Gastrocnemius medialis (tissue), 4 donors: ENCODE measurements at regions not wholly inside any gene's neighbourhood (a gene's known extent, or its start where the extent isn't known, plus 50 kb on each side); places are given as distances from the start of the nearest gene placed in this dataset.

Source experiments
- ATAC-seq, 2 donors: fragments of 150-250 bp; one replicate each; pipeline ENCODE4 v1.9.1; 2016
- DNase-seq, 2 donors: peaks; one replicate each; pipeline ENCODE4 v3.0.0-alpha.2; 2019
- H3K27ac ChIP-seq, 4 donors: fragments of 200-600 bp; sonication (generic); 1 replicate in 1 of 4; 2 replicates in 3 of 4; pipeline ENCODE4 v1.5.1; 2016 to 2018; ENCODE audit warnings: mild to moderate bottlenecking in 2 of 4, moderate library complexity in 1 of 4
- H3K27me3 ChIP-seq, 3 donors: fragments of 200-600 bp; sonication (generic) in 2 of 3; 1 replicate in 1 of 3; 2 replicates in 2 of 3; pipeline versions ENCODE4 v1.5.1 to v1.6.0; 2016 to 2019; ENCODE audit warnings: mild to moderate bottlenecking in 1 of 3, moderate library complexity in 1 of 3
- H3K36me3 ChIP-seq, 2 donors: fragments of 200-600 bp; sonication (generic) in 1 of 2; one replicate each; pipeline ENCODE4 v1.5.1; 2017 to 2018
- H3K4me1 ChIP-seq, 2 donors: fragments of 200-600 bp; sonication (generic) in 1 of 2; one replicate each; pipeline ENCODE4 v1.5.1; 2016 to 2017; ENCODE audit warnings: mild to moderate bottlenecking in 2 of 2
- H3K4me3 ChIP-seq, 4 donors: fragments of 200-600 bp; sonication (generic) in 3 of 4; 1 replicate in 1 of 4; 2 replicates in 3 of 4; pipeline ENCODE4 v1.5.1; 2016 to 2019; ENCODE audit warnings: mild to moderate bottlenecking in 2 of 4
- H3K9me3 ChIP-seq, 3 donors: fragments of 200-600 bp; sonication (generic) in 2 of 3; 1 replicate in 1 of 3; 2 replicates in 2 of 3; pipeline ENCODE4 v1.5.1; 2016 to 2019
- CTCF ChIP-seq, 5 experiments: fragments of 450-650 bp in 3 of 5; fragments of 200-600 bp in 2 of 5; sonication (generic) in 2 of 5; IDR thresholded peaks in 4 of 5; conservative IDR thresholded peaks in 1 of 5; 1 replicate in 4 of 5; 2 replicates in 1 of 5; pipeline ENCODE4 v1.5.1; 2016 to 2019; ENCODE audit warnings: antibody characterized with exemption in 5 of 5, mild to moderate bottlenecking in 3 of 5, moderate library complexity in 3 of 5
- POLR2A ChIP-seq, 2 donors: fragments of 450-650 bp; IDR thresholded peaks; one replicate each; pipeline ENCODE4 v1.6.1; 2017; ENCODE audit warnings: antibody characterized with exemption in 2 of 2, mild to moderate bottlenecking in 2 of 2, moderate library complexity in 2 of 2
- in situ Hi-C, 4 donors: fragments of 200-750 bp; cut with MboI; loops; one replicate each; pipeline versions ENCODE4 v1.15.0 to v1.8.0; 2017; ENCODE audit warnings: low sequenced_read_pairs in 4 of 4
- intact Hi-C: fragments of 100-400 bp; cut with DNase I; formaldehyde crosslinking; loops from one replicate; pipeline ENCODE4 v1.15.1; 2023; ENCODE audit warnings: low total_unique reads

DNA sequence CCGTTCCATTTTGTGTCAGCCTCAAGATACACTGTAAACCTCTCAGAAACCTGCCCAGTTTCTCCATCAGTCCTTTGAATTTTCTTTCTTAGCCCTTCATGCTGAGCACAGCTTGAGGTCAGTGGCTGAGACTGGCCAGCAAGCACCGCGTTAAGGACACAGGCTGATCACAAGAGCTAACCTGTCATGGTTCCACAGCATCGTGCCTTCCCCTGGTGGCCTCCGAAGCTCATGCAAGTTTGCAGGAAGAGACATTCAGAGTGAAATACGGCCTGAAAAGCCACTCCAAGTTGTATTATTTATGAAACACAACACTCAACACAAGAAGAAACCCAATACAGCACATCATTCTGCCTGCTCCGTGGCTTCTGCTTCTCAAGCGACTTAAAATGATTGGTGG is 57.0 kb upstream of the PFKP start:
- Histone ChIP-seq H3K36me3 (no peaks in the 10 kb centered on the region), H3K4me1 (no peaks in the 10 kb centered on the region), H3K27ac (no peak overlapping the region), H3K27me3 (peaks cover 0 to 20% (median 17%) of the 10 kb centered on the region in 3 donors), H3K4me3 (no peak overlapping the region), H3K9me3 (no peaks in the 10 kb centered on the region)
- ATAC-seq (no peak), DNase-seq (no peak)
- in situ Hi-C loops (no loop called here), intact Hi-C loops (no loop called here)
- TF ChIP-seq CTCF (IDR thresholded peaks at IDR 0.05 in 4 of 5, conservative IDR thresholded peaks at IDR 0.05 in 1 of 5): no peak
- no peak for TF ChIP-seq POLR2A (IDR thresholded peaks at IDR 0.05)

- Histone ChIP-seq H3K27me3 (peaks cover 0 to 18% (median 17%) of the 10 kb centered on the region in 3 donors), H3K4me1 (no peaks in the 10 kb centered on the region), H3K36me3 (no peaks in the 10 kb centered on the region), H3K9me3 (no peaks in the 10 kb centered on the region), H3K27ac (no peak overlapping the region), H3K4me3 (no peak overlapping the region)
- in situ Hi-C loops: no loop called here
- intact Hi-C loops: no loop called here
- DNase-seq (no peak), ATAC-seq (no peak)
- TF ChIP-seq POLR2A (IDR thresholded peaks at IDR 0.05) (no peak), CTCF (IDR thresholded peaks at IDR 0.05 in 4 of 5, conservative IDR thresholded peaks at IDR 0.05 in 1 of 5) (no peak)
Measured at GRCh38 chr10:3009341-3009740, 58.0 kb upstream of the PFKP start.

GRCh38 chr10:3008518-3009195 is 58.7 kb upstream of the PFKP start:
- ATAC-seq: no peak
- no peak overlapping the region for H3K27ac ChIP-seq
- no peak for DNase-seq
- no peak for TF ChIP-seq CTCF (IDR thresholded peaks at IDR 0.05 in 4 of 5, conservative IDR thresholded peaks at IDR 0.05 in 1 of 5)
- TF ChIP-seq POLR2A (IDR thresholded peaks at IDR 0.05): no peak
- H3K27me3 ChIP-seq: peaks cover 0 to 15% (median 15%) of the 10 kb centered on the region in 3 donors
- H3K9me3 ChIP-seq: no peaks in the 10 kb centered on the region
- H3K36me3 ChIP-seq: no peaks in the 10 kb centered on the region
- H3K4me1 ChIP-seq: no peaks in the 10 kb centered on the region
- intact Hi-C loops: no loop called here
- in situ Hi-C loops: no loop called here
- H3K4me3 ChIP-seq: no peak overlapping the region

DNA sequence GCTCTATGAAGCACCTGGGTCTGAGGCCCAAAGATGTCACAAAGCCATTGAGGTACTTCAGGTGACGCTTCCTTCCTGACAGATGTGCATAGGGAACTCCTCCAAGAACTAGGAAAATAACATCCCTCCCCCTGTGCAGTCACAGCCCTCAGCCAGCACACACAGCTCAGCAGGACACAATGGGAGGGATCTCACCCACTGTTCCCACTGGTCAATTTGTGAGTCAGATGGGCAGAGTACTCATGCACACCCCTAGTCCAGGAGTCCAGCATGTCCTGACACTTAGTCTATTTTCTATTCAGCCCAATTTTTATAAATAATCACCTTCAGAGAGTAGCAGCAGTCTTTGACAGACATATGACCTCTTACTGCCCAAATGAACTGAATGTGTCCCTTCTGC is 60.7 kb upstream of the PFKP start:
- intact Hi-C loops: no loop called here
- TF ChIP-seq CTCF (IDR thresholded peaks at IDR 0.05 in 4 of 5, conservative IDR thresholded peaks at IDR 0.05 in 1 of 5): no peak
- TF ChIP-seq POLR2A (IDR thresholded peaks at IDR 0.05): no peak
- Histone ChIP-seq H3K4me1 (no peaks in the 10 kb centered on the region), H3K9me3 (no peaks in the 10 kb centered on the region), H3K27ac (no peak overlapping the region), H3K4me3 (no peak overlapping the region), H3K27me3 (peaks cover 0 to 4% (median 2%) of the 10 kb centered on the region in 3 donors), H3K36me3 (no peaks in the 10 kb centered on the region)
- in situ Hi-C loops: no loop called here
- DNase-seq (no peak), ATAC-seq (no peak)

DNA sequence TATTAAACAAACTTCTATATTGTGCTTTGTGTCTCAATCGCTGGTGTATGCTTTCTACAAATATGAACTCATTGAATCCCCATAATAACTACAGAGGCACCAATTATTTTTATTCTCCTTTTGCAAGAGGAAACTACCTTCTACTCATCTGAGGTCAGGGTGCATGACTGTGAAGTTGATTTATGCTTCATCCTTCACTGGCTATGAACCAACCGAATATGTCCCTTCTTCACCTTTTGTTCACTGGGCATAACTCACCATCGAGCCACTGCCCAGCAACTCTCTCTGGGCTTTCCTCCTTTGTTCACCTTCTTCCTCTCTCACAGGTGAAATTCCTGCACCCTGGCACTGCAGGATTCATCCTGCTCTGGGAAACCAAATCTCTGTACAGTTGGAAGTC is 61.3 kb upstream of the PFKP start:
- ATAC-seq (no peak), DNase-seq (no peak)
- intact Hi-C loops: no loop called here
- Histone ChIP-seq H3K4me1 (no peaks in the 10 kb centered on the region), H3K27ac (no peak overlapping the region), H3K9me3 (no peaks in the 10 kb centered on the region), H3K27me3 (peaks cover 0 to 2% (median 2%) of the 10 kb centered on the region in 3 donors), H3K4me3 (no peak overlapping the region), H3K36me3 (no peaks in the 10 kb centered on the region)
- no peak for TF ChIP-seq POLR2A (IDR thresholded peaks at IDR 0.05)
- no peak for TF ChIP-seq CTCF (IDR thresholded peaks at IDR 0.05 in 4 of 5, conservative IDR thresholded peaks at IDR 0.05 in 1 of 5)
- in situ Hi-C loops: no loop called here
